HepG2 (cell line): ENCODE measurements at regions not wholly inside any gene's neighbourhood (a gene's known extent, or its start where the extent isn't known, plus 50 kb on each side); places are given as distances from the start of the nearest gene placed in this dataset.

Source experiments
- ATAC-seq: fragments of 200-7000 bp; cut with Tn5 transposase; 3 replicates; pipeline ENCODE4 v1.9.1; 2020; ENCODE audit warnings: mild to moderate bottlenecking, moderate library complexity
- BruUV-seq: library from RNA; stranded (reverse); fragments of 400-500 nt; replicated peaks from 2 replicates; lab custom pipeline; 2021; lab: Mats Ljungman, UMichigan
- CTCF ChIA-PET: fragments of 300-600 bp; formaldehyde crosslinking; extraction: SDS; loops from one replicate; lab custom pipeline; 2021; ENCODE audit warnings: low total read pairs, inconsistent platforms, low intra/inter-chr PET ratio; lab: Yijun Ruan, JAX
- POLR2A ChIA-PET: fragments of 350-600 bp; sonication (Branson Sonifier 250); formaldehyde crosslinking; loops from one replicate; lab custom pipeline; 2020; ENCODE audit warnings: antibody characterized with exemption, inconsistent platforms; lab: Yijun Ruan, JAX
- DNase-seq: peaks from one replicate; pipeline ENCODE4 v3.0.0-alpha.2; 2015; ENCODE audit warnings: low spot score
- FAIRE-seq: peaks from 3 replicates; lab custom pipeline; 2011; peaks lifted over from hg19 to GRCh38; lab: Jason Lieb, UNC
- H2AFZ ChIP-seq: one replicate; pipeline ENCODE4 v1.6.1; 2011; ENCODE audit warnings: low read length, inconsistent platforms
- H3K27ac ChIP-seq: fragments of 300-600 bp; 3 replicates; pipeline ENCODE4 v1.8.0; 2011; ENCODE audit warnings: mixed run types, mild to moderate bottlenecking, mixed read lengths, low read length, inconsistent platforms; ENCODE audit not compliant: insufficient read depth; ENCODE audit errors: extremely low read length
- H3K27me3 ChIP-seq, 2 experiments: fragments of 200-600 bp in 1 of 2; 2 replicates in 1 of 2; 3 replicates in 1 of 2; pipeline versions ENCODE4 v1.6.0 to v1.8.0; 2011; ENCODE audit warnings: low read length in 2 of 2, mild to moderate bottlenecking in 2 of 2, moderate library complexity in 2 of 2, inconsistent platforms in 1 of 2; ENCODE audit not compliant: insufficient read depth in 2 of 2, control insufficient read depth in 1 of 2
- H3K36me3 ChIP-seq, 2 experiments: fragments of 200-600 bp in 1 of 2; replicated peaks in 1 of 2; 2 replicates in 1 of 2; 3 replicates in 1 of 2; pipeline versions ENCODE4 v1.5.1 to v1.8.0; 2011; ENCODE audit warnings: low read length in 2 of 2, inconsistent platforms in 1 of 2; ENCODE audit not compliant: insufficient read depth in 2 of 2, control insufficient read depth in 1 of 2
- H3K4me1 ChIP-seq: 2 replicates; pipeline ENCODE4 v1.5.1; 2012; ENCODE audit warnings: low read length, inconsistent platforms; ENCODE audit not compliant: insufficient read depth
- H3K4me2 ChIP-seq: 2 replicates; pipeline ENCODE4 v1.6.0; 2011; ENCODE audit warnings: low read depth, low read length, inconsistent platforms
- H3K4me3 ChIP-seq, 3 experiments: fragments of 200-600 bp in 1 of 3; sonication (generic), shearing (Covaris generic) in 1 of 3; replicated peaks in 1 of 3; 2 replicates each; pipeline ENCODE4 v1.5.1; 2011 to 2016; ENCODE audit warnings: low read length in 3 of 3, inconsistent platforms in 2 of 3, low read depth in 2 of 3, mild to moderate bottlenecking in 2 of 3, control low read depth in 1 of 3, mixed read lengths in 1 of 3; ENCODE audit not compliant: insufficient read depth in 1 of 3
- H3K79me2 ChIP-seq: one replicate; pipeline ENCODE4 v1.6.1; 2011; ENCODE audit warnings: low read length, inconsistent platforms; ENCODE audit not compliant: insufficient read depth
- H3K9ac ChIP-seq: 2 replicates; pipeline ENCODE4 v1.6.0; 2011; ENCODE audit warnings: mild to moderate bottlenecking, low read depth, low read length, inconsistent platforms; ENCODE audit not compliant: insufficient read depth
- H3K9me3 ChIP-seq: 2 replicates; pipeline ENCODE4 v1.5.1; 2012; ENCODE audit warnings: mild to moderate bottlenecking, low read length
- H4K20me1 ChIP-seq: 2 replicates; pipeline ENCODE4 v1.6.0; 2011; ENCODE audit warnings: inconsistent platforms, mild to moderate bottlenecking, low read length, moderate library complexity; ENCODE audit not compliant: insufficient read depth
- GMEB1 ChIP-seq: sonication (generic); formaldehyde crosslinking; IDR thresholded peaks from 2 replicates; pipeline ENCODE4 v1.5.1; 2020; ENCODE audit warnings: missing genetic modification reagents, mild to moderate bottlenecking, borderline replicate concordance
- ISL2 ChIP-seq: sonication (generic); formaldehyde crosslinking; IDR thresholded peaks from 2 replicates; pipeline ENCODE4 v1.5.0; 2020; ENCODE audit warnings: missing genetic modification reagents
- KDM3A ChIP-seq: IDR thresholded peaks from 2 replicates; pipeline ENCODE4 v1.6.1; 2018; ENCODE audit warnings: low read depth, missing compliant biosample characterization
- MTF1 ChIP-seq: sonication (generic); formaldehyde crosslinking; IDR thresholded peaks from 2 replicates; pipeline ENCODE4 v1.5.0; 2020; ENCODE audit warnings: missing genetic modification reagents
- NFIC ChIP-seq: IDR thresholded peaks from 2 replicates; pipeline ENCODE4 v1.6.1; 2012; ENCODE audit warnings: mild to moderate bottlenecking, low read length, inconsistent platforms
- ZNF224 ChIP-seq: sonication (generic); formaldehyde crosslinking; IDR thresholded peaks from 2 replicates; pipeline ENCODE4 v1.5.0; 2020; ENCODE audit warnings: mild to moderate bottlenecking, missing genetic modification reagents
- ZSCAN5A ChIP-seq: sonication (generic); formaldehyde crosslinking; IDR thresholded peaks from 2 replicates; pipeline ENCODE4 v1.8.0; 2022; ENCODE audit warnings: mild to moderate bottlenecking, missing genetic modification reagents, borderline replicate concordance
- WGBS: methylation state at CpG from one replicate; pipeline ENCODE4 v1.1.6; 2017; ENCODE audit warnings: low lambda C conversion rate; 5-methylcytosine and 5-hydroxymethylcytosine counted together
- in situ Hi-C: cut with HindIII; loops from 2 replicates; pipeline ENCODE4 v1.10.0; 2017; ENCODE audit warnings: low pct_unique_long_range_greater_than_20kb; ENCODE audit not compliant: extremely low pct_ligation_motif_present
- intact Hi-C: fragments of 100-400 bp; cut with micrococcal nuclease; formaldehyde crosslinking; loops from one replicate; pipeline ENCODE4 v1.10.0; 2022; ENCODE audit not compliant: unreplicated experiment

- no peak for ATAC-seq
- POLR2A ChIA-PET, result no interaction called here
- H3K79me2 ChIP-seq, result no peaks in the 10 kb centered on the region
- WGBS, result 29% methylated on average over 3 of the region's 3 CpGs
- in situ Hi-C loops, result no loop called here
- no peak overlapping the region for H2AFZ ChIP-seq
- CTCF ChIA-PET, result no interaction called here
- no TSS peak for BruUV-seq
- no peaks in the 10 kb centered on the region for H3K36me3 ChIP-seq
- H3K9me3 ChIP-seq, result no peaks in the 10 kb centered on the region
- no peaks in the 10 kb centered on the region for H3K27me3 ChIP-seq
- no peaks in the 10 kb centered on the region for H3K4me1 ChIP-seq
- DNase-seq, result no peak
- no peaks in the 10 kb centered on the region for H4K20me1 ChIP-seq
- no peak overlapping the region for H3K4me3 ChIP-seq
- no peak for FAIRE-seq
- no peak overlapping the region for H3K9ac ChIP-seq
- intact Hi-C loops, result no loop called here
- H3K4me2 ChIP-seq, result no peak overlapping the region
- H3K27ac ChIP-seq, result no peak overlapping the region
- no peak for TF ChIP-seq NFIC
- TF ChIP-seq GMEB1, result no peak
- TF ChIP-seq KDM3A (CRISPR knock-in tag), result no peak
- no peak for TF ChIP-seq ZNF224 (CRISPR knock-in tag)
- no peak for TF ChIP-seq MTF1 (CRISPR knock-in tag)
- no peak for TF ChIP-seq ISL2 (CRISPR knock-in tag)
- TF ChIP-seq ZSCAN5A (CRISPR knock-in tag), result no peak
Measured at GRCh38 chr10:84890706-84891105, 562.3 kb downstream of the CCSER2 start.
